Left kidney (tissue), 1 donor: ENCODE measurements at regions not wholly inside any gene's neighbourhood (a gene's known extent, or its start where the extent isn't known, plus 50 kb on each side); places are given as distances from the start of the nearest gene placed in this dataset.

Experiments
- DNase-seq: peaks from one replicate; pipeline ENCODE4 v3.0.0-alpha.2; 2013

DNA sequence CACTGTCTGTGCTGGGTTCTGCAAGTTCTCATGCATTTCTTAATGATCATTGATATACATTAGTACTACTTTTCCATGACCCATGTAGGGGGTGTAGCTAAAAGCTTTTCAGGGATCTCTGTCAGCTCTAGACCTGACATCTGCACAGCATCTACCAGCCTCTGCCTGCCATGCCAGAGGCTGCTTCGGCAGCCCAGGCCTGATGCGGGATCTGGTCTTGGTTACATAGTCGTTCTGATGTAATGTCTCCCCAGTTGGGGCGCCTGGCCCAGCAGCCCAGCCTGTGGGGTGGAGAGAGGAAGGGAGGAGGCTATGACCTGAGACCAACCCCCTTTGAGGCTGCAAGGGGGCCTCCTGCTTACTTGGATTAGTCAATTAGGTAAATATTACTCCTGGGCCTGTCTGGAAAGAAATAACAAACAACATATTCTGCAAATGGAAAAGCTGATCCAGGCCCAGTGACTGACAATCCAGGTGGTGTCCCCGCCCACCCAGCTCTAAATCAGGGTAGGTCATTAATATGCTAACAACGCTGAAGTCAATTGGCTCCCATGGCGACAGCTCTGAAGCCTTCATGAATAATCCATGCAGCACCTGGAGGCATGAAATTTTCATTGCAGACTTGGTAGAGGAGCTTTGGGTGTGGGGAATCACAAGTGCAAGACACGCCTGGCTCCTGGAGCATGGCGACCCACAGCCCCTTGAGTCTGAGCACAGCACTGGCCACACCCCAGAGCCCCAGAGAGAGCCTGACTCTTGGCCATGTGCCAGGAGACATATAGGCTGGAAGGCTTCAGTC, 575.3 kb downstream of the CMPK2 start:
- peak; percentile 48 for DNase-seq

DNA sequence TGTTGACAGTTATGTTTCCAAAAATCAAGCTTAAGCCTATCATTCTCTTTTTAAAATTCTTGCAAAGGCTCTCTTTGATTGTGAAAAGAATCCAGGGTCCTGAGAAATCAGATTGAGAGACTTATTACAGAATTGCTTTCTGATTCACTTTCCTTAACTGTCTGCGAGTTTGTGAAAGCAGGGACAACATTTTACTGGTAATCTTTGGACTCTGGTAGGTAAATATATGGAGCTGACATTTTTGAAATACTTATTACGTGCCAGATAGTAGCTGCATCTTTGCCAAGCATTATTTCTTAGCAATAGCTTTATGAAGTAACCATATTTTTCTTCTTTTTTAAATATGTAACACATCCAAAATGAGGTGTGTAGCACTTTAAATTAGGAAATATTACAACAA, 570.9 kb downstream of the CMPK2 start:
- no peak for DNase-seq

DNA sequence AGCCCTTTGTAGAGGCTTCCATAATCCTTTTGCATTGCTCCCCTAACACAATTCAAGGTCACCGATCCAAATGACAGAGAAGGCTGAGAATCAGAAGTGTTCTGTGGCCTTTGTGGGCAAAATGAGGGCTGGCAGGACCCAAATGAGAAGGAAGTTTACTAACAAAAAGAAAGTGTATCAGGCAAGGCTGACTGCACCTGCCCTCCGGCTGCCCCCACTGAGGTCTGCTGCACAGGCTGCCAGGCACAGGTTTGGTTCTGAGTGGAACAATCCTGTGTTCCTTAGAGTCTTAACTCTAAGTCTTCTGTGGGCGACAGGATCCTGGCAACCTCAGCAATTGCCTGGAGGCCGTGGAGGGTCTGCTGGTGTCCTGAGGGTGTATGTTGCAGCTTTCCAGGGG, 568.5 kb downstream of the CMPK2 start:
- DNase-seq, result no peak

DNA sequence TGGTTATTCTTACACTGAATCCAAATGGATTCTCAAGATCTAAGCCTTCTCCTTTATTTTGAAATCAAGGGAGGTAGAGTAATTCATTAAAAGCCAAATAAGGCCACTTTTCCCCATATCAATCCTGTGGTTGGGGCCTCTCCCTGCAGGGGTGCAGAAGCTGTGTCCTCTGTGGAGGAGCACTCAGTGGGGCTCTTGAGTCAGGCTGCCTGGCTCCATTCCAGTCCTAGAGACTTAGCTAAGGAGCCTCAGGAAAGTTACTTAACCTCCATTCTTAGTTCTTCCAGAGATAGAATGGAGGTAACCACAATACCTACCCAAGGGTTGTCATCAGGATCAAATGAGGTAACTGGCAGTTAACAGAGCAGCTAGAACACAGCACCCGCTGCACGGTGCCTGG, 564.3 kb downstream of the CMPK2 start:
- no peak for DNase-seq

DNA sequence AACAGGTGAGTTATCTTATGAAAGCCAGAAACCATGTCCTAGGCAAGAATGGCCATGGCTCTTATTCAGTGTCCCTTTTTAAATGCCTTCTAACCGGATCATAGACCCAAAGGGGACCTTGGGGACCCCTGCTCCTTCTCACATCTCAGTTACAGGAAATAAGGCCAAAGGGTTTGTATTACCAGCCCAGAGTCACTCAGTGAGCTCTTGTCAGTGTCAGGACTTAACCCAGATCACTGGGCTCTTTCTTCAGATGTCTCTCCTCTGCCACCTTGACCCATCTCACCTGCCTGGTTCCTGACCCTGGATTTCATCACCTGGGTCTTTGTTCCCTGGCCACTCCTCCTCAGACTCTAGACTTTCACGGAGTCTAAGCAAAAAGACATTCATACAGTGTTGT, 556.7 kb downstream of the CMPK2 start:
- no peak for DNase-seq

DNA sequence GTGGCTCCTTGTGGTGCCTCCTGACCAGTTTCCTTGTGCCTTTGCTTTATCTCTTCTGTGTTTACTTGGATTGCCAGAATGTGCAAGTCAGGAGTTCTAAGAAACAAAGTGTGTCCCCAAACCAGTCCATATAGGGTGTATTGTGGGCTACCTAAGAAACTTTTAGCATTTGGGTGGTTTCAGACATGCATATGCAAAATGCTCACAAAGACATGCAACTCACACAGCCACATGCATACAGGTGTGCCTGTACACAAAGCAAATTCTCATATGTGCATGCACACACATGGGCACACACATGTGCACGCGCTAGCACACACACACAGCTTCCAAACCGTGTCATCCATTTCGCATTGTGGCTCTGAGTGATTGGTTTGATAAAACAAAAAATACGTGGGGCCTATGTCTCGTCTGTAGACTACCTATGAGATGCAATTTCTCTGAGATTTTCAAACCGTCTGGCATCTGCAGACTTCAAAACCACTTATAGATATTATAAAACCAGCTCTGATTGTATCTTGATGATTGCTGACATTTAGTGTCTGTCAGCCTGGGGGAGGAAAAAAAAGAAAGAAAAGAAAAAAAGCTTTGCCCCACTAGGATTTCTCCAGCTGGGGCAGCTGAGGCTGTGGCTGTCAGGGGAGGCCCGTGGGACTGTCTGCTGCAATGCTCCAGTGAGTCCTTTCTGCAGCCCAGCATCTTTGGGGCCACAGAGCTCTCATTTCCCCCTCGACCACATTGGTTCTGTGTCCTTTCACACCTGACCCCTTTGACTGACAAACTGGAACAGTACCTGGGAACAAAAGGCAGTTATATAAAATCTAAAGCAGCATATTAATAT, 556.1 kb downstream of the CMPK2 start:
- peak; percentile 48 for DNase-seq

DNA sequence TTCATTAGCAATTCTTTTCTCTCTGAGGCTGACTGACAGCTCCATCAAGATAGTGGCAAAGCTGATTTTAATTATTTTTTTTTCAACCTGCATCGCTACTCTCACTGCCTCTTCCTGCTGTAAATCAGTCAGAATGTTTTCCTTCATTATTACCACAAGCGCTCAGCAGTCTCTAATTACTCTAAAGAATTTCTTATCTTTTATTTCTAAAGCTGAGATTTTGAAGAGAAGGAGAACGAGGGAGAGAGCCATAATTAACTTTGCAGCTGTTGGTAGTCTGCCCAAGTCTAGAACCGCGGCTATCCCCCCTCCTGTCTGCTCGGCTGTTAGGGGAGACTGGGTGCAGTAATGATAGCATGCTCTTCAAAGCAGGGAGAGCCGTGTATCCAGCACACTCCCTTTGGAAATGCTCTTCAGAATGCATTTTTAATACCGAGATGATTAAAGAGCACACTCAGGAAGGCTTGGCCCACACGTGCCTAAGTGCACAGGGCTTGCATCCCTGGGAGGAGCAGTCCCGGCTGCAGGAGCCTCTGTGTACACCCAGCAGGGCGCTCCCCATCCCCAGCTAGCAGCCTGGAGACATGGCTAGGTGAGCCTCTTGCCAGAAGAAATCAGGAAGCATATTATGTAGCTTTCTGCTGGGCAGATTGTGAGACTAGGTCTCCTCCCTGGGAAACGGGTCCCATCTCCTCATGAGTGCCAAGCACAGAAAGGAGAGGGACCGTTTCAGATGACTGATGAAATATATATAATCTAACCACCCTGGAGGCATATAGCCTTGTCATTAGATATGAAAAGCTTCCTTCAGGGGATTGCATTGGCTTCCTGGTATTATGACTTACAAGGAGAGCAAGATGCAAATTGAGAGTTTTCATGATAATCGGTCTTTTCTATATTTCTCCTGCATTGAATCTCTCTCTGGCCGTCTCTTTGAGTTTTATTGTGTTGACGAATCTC, 555.2 kb downstream of the CMPK2 start:
- DNase-seq, result peak; percentile 39

DNA sequence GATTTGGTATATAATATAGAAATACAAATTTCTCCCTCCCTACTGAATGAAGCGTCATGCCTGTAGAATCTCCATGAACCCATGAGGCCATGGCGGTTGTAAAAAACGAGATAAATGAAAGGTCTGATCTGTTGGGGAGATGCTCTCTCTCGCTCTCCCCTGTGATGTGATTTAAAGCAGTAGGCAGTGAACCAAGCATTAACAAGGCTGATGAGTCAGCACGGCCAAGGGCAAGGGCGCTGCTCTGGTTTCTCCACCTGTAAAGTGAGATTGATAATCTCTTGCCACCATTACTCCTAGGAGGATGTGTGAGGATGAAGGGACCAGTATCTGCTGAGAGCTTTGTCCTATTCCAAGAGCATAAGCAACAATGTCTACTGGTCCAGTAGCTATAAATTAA, 553.3 kb downstream of the CMPK2 start:
- DNase-seq, result no peak

DNA sequence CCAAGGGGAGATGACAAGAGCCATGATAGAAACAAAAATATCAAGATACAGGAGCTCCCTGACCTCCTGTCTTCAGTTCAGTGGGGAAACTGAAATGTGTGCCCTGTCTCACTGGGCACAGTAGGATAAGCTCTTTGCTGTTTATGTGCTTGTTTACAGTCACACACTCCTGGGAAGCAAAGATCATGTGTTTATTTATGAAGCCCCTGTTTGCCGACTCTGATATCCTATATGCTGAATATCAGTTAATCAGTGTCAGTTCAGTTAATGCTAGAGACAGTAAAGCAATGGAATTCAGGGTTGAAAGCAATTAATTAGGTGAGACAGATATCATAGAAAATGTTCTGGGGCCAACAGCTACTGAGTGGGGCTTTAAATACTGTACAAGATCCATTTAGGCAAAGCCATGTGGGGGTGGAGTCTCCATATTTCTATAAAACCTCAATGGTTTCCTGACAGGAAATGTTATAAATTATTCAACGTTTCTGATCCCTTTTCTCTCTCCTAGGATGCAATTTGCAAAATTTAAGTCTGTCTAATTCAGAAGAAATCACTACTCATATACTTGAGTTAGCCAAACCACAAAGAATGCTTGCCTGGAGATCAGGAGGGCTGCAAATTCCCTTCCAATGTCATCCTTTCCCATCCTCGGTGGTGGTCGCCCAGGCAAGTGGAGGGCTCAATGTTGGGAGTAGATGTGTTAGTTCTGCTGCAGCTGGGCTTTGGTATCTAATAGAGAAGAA, 551.3 kb downstream of the CMPK2 start:
- no peak for DNase-seq

DNA sequence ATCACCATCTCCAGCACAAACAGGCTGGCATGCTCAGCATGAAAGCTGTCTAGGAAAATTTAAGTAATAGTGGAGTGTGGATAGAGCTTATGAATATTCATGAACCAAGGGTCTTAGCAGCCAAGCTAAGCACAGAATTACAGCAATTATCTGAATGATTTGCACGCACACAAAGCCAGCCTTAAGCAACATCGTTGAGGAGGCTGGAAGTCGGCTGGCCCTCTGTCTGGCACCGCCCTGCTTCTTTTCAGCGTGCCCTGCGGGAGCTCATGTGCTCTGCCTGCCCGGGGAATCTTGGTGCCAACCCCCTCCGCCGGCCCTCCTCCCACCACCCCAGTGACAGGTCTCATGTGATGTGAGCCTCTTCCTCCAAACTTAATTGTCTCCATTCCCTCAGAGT, 540.1 kb downstream of the CMPK2 start:
- no peak for DNase-seq

DNA sequence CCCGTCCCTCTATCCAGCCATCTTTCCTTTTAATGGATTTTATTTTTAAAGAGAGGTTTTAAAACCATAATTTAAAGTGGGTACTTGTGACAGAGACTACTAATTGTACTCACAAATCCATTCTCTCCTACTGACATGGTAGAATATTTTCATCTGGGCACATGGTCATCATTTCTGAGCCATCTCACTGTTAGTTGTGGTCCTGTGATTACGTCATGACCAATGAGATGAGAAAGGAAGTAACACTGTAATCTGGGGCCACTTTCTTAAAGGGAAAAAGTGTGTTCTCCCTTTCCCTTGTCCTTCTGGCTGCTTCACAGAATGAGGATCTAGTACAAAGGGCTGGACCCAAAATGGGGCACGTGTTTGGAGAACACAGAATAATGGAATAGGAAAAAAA, 538.7 kb downstream of the CMPK2 start:
- DNase-seq, result no peak

DNA sequence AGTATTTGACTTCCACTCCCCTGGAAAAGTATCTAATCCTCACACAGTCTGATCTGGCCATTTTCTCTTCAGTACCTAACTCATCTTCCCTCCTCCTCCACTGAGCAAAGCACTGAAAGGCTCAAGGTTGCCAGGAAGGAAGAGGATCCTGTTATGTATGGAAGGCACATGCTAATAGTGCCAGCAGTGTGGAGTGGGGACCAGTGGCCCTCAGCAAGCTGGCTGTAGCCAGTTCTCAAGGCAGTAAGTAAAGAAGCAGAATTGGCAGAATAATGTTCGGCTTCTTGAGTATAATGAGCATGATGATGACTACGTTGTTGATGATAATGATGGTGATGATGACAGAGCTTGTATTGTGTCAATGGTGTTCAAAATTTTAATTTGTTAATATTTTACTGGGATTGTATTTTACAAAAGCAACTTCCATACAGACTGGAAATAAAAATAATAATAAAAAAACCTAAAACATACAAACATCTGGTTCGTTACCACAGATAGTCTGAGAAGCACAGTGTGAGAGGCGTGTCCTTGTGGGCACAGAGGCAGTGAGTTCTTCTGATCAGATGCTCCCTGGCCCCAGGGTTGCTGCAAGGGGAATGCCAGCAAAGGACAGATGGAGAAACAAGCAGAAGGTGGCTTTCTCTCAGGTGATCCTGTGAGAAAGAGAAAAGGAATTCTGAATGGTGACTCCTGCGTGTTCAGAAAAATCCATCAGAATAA, 528.8 kb downstream of the CMPK2 start:
- no peak for DNase-seq

DNA sequence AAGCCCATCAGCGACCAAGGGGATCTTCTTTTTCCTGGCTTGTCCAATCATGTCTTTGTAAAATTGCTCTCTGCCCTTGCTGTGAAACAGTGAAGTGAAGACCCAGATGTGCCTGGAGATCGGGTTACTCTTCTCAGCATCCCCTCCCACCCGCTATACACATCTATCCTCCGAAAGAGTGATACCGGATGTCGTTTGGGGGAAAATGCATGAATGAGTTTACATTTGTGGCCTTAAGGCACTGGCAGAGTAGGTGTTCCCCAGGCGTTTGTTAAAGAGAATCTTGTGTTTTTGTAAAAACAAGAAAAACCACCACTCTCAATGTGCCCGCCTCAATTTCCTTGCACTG, 528.3 kb downstream of the CMPK2 start:
- peak; percentile 65 for DNase-seq

DNA sequence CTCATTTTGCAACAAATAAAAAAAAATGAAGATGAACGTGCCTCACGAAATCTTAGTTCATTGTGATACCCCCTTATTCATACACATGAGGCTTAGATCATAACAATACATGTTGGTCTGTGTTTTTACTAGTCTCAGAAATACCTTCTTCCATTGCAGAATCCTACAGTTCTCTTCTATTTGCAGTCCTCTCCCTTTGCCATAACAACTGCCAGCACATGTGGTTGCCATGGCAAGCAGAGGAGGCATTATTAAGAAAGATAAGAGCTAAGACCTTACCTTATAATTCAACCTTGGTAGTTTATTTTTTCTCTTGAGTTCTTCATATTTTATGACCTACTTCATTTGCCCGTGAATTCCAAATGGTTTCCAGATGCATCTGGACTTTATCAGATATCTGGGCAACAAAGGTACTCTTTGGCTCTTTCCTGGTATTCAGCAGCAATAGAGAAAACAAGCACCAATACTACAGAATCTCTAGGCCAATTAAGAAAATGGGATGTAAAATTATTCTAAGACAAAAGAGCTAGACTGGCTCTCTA, 524.0 kb downstream of the CMPK2 start:
- no peak for DNase-seq

DNA sequence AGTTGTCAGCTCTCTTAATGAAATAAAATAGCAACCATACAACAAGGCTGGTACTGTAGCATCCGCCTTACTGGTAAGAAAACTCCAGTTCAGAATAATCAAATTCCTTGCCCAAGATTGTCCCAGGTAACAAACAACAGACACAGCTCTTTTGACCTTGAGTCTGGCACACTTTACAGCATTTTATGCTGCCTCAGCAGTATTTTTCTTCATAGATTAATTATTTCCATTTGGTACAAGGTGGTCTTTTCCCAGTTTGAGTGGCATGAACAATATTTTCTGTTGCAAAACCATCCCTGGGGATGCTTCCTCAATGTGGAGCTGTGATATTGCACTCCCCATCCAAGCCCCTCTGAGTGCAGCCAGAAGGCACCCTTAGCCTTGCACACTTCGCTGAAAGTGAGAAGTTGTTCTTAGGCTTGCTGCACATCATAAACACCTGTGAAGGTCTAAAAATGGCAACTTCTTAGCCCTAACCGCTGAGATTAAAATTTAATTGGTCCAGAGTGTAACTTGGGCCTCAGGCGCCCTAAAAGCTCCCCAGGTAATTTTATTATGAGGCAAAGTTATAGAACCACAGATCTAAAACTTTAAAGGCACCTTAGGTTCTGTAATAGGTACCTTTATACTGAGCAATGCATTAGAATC, 523.3 kb downstream of the CMPK2 start:
- no peak for DNase-seq

DNA sequence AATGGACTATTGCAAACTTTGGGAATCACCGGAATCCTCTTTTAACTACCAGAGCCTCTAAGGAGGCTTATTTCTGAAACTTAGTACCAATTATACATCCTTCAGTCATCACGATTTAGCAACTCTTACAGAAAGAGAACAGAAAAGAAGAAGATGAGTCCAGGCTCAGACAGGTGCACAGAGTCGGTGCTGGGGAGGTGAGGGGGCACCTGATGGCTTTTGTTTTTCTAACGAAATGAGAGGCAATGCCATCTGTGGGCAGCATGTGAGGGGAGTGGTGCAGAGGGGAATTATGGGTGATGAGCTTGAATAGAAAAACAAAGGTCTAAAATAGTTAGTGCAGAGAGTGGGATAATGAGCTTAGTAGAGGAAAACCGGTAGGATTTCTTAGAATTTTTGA, 522.6 kb downstream of the CMPK2 start:
- no peak for DNase-seq

DNA sequence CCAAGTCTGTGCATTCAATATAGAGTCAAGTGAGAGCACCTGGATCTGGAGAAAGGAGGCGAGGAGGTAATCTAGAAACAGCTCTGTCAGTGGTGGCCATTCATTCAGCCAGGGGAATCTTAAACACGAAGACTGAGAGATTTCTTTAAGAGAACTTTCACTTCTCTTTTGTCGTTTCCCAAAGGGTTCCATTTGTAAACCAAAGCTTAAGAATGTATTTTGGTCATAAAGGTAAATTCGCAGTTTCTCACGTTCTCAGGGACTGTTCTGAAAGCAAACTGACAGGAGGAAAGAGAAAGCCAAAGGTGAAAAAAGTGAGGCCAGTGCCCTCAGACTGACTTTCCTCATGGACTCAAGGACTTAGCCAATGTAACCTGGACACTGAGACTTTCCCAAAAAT, 513.5 kb downstream of the CMPK2 start:
- DNase-seq, result no peak

DNA sequence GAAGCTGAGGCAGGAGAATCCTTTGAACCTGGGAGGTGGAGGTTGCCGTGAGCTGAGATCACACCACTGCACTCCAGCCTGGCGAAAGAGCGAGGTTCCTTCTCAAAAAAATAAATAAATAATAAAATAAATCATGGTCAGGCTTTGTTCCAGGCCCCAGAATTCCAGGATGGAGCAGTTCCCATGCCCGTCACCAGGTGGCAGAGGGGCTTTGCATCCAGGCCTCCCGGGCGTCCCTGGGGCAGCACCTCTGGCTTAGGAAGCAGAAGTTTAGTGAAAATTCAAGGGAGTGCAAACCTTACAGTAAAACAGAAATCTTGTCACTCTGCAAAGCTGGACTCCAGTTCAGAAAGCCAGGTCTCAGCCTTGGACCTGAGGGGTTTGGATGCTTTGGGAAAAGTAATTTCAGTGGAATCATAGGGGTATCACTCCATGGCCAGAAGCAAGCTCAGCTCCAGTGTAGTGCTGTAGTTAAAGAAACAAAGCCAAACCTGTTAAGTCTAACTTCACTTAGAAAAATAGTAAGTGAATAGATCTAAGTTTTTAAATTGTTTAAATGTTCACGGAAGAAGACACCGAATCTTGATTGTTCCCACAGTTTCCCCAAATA, 512.7 kb downstream of the CMPK2 start:
- peak; percentile 33 for DNase-seq

DNA sequence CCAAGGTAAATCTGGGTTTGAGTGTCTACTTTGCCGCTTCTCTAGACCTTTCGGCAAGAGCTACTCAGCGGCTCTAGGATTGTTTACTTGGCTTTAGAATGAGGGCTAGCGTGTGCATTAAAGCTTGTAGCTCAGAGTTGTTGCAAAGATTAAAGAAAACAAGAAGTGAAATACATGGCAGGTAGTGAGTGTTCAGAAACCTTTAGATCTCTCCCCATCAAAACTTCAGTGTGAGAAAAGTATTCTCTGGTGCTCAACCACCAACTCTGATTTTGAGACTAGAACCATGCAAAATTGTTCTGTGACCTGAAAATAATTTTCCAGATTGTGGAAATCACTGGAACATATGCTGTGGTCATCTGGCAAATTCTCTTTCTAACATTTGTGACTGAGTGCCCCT, 512.0 kb downstream of the CMPK2 start:
- no peak for DNase-seq

DNA sequence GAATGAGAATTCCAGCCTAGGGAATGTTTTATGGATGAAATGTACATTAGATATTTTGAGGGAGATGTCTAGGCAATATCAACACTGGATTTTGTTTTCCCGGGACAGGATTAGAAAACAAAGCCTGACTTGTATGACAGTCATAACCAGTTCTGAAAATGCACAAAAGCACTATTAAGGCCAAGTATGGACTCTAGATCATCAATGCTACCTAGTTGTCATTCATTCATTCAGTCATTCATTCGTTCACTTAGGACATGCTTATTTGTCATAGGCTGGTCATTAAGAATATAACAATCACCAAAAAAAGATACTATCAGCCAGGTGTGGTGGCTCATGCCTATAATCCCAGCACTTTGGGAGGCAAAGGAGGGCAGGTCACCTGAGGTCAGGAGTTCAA, 511.2 kb downstream of the CMPK2 start:
- DNase-seq, result no peak
